Upper lobe of right lung (tissue), 1 donor: ENCODE measurements at regions not wholly inside any gene's neighbourhood (a gene's known extent, or its start where the extent isn't known, plus 50 kb on each side); places are given as distances from the start of the nearest gene placed in this dataset.

Source experiments
- ATAC-seq: fragments of 200-7000 bp; cut with Tn5 transposase; one replicate; pipeline ENCODE4 v1.9.1; 2020; ENCODE audit warnings: mild to moderate bottlenecking, moderate library complexity
- DNase-seq: peaks from one replicate; pipeline ENCODE4 v3.0.0-alpha.2; 2020
- H3K27ac ChIP-seq: fragments of 200-600 bp; one replicate; pipeline ENCODE4 v1.8.0; 2022
- H3K27me3 ChIP-seq: fragments of 200-600 bp; one replicate; pipeline ENCODE4 v1.8.0; 2022; ENCODE audit warnings: mild to moderate bottlenecking
- H3K36me3 ChIP-seq: fragments of 200-600 bp; one replicate; pipeline ENCODE4 v1.8.0; 2022
- H3K4me1 ChIP-seq: fragments of 200-600 bp; one replicate; pipeline ENCODE4 v1.8.0; 2022
- H3K4me3 ChIP-seq: fragments of 200-600 bp; one replicate; pipeline ENCODE4 v1.8.0; 2022; ENCODE audit warnings: mild to moderate bottlenecking
- H3K9me3 ChIP-seq: fragments of 200-600 bp; one replicate; pipeline ENCODE4 v1.8.0; 2022
- CTCF ChIP-seq: fragments of 200-600 bp; IDR thresholded peaks from one replicate; pipeline ENCODE4 v1.8.0; 2022; ENCODE audit warnings: antibody characterized with exemption
- intact Hi-C: fragments of 100-400 bp; cut with DNase I; formaldehyde crosslinking; loops from one replicate; pipeline ENCODE4 v1.11.0; 2022
- donor health status: DM: no; HTN: yes; CAD: no; lungs with severe emphysema.

GRCh38 chr5:17432569-17432968 is 65.5 kb upstream of the TAF11L2 start:
- ATAC-seq, result no peak
- no peaks in the 10 kb centered on the region for H3K36me3 ChIP-seq
- no peak overlapping the region for H3K4me3 ChIP-seq

GRCh38 chr5:17433406-17433805 is 64.6 kb upstream of the TAF11L2 start:
- H3K36me3 ChIP-seq, result no peaks in the 10 kb centered on the region
- H3K9me3 ChIP-seq, result no peaks in the 10 kb centered on the region
- no peak overlapping the region for H3K27ac ChIP-seq
- DNase-seq (no peak), ATAC-seq (no peak)
- no peak overlapping the region for H3K4me3 ChIP-seq
- no peaks in the 10 kb centered on the region for H3K27me3 ChIP-seq
- TF ChIP-seq CTCF, result no peak
- intact Hi-C loops, result no loop called here
- no peaks in the 10 kb centered on the region for H3K4me1 ChIP-seq

More at GRCh38 chr5:17432569-17432968, 65.5 kb upstream of the TAF11L2 start:
- no peak for TF ChIP-seq CTCF
- Histone ChIP-seq H3K4me1 (no peaks in the 10 kb centered on the region), H3K9me3 (no peaks in the 10 kb centered on the region), H3K27me3 (no peaks in the 10 kb centered on the region), H3K27ac (no peak overlapping the region)
- intact Hi-C loops, result no loop called here
- no peak for DNase-seq

- DNase-seq (no peak), ATAC-seq (no peak)
- no peaks in the 10 kb centered on the region for H3K27me3 ChIP-seq
- H3K27ac ChIP-seq, result no peak overlapping the region
- H3K4me1 ChIP-seq, result no peaks in the 10 kb centered on the region
- no peaks in the 10 kb centered on the region for H3K9me3 ChIP-seq
- intact Hi-C loops, result no loop called here
- H3K4me3 ChIP-seq, result no peak overlapping the region
- no peaks in the 10 kb centered on the region for H3K36me3 ChIP-seq
- TF ChIP-seq CTCF, result no peak
These were observed 63.0 kb upstream of the TAF11L2 start for GRCh38 chr5:17434982-17435381.

- ATAC-seq (peak; percentile 82), DNase-seq (no peak)
- no peaks in the 10 kb centered on the region for H3K36me3 ChIP-seq
- H3K4me1 ChIP-seq, result no peaks in the 10 kb centered on the region
- peak overlapping the region; percentile 6 for H3K4me3 ChIP-seq
- H3K27me3 ChIP-seq, result no peaks in the 10 kb centered on the region
- no peak for TF ChIP-seq CTCF
- no peaks in the 10 kb centered on the region for H3K9me3 ChIP-seq
- intact Hi-C loops, result no loop called here
- peak overlapping the region; percentile 37 for H3K27ac ChIP-seq
These were observed 61.7 kb upstream of the TAF11L2 start for GRCh38 chr5:17436350-17436749.

GRCh38 chr5:17436761-17437221 is 61.2 kb upstream of the TAF11L2 start:
- H3K27ac ChIP-seq, result peak overlapping the region; percentile 37
- peak; percentile 80 for ATAC-seq
- no peak for DNase-seq

More at GRCh38 chr5:17436761-17437221, 61.2 kb upstream of the TAF11L2 start:
- TF ChIP-seq CTCF, result no peak
- intact Hi-C loops, result no loop called here
- Histone ChIP-seq H3K27me3 (no peaks in the 10 kb centered on the region), H3K4me3 (peak overlapping the region; percentile 6), H3K9me3 (no peaks in the 10 kb centered on the region), H3K36me3 (no peaks in the 10 kb centered on the region), H3K4me1 (no peaks in the 10 kb centered on the region)
